Heart left ventricle (tissue), 13 donors: ENCODE measurements at regions not wholly inside any gene's neighbourhood (a gene's known extent, or its start where the extent isn't known, plus 50 kb on each side); places are given as distances from the start of the nearest gene placed in this dataset.
"Not testable (repeated sequence)": the region's sequence is repeated elsewhere in the genome, so short reads cannot be mapped to it uniquely, and the experiment has no call there.

Source experiments
- CTCF ChIP-seq, 12 donors: fragments of 200-600 bp; sonication (generic) in 4 of 12; IDR thresholded peaks; one replicate each; pipeline versions ENCODE4 v1.5.0 to v1.8.0; 2018 to 2022; ENCODE audit warnings: antibody characterized with exemption in 12 of 12, mild to moderate bottlenecking in 5 of 12
- POLR2A ChIP-seq, 2 donors: fragments of 450-650 bp; IDR thresholded peaks; one replicate each; pipeline ENCODE4 v1.6.1; 2017; ENCODE audit warnings: antibody characterized with exemption in 2 of 2, mild to moderate bottlenecking in 2 of 2, moderate library complexity in 2 of 2
- donor health status: ischemic (EF 13 %, LVEDD 7.1; RV severe dilation, severe dysfunction).
- donor health status: DM: no; HTN: yes; CAD: no.
- donor health status: DM: no; HTN: no; CAD: no.
- donor health status: ischemic (EF 25% LVEDD 6.9; RV normal size, moderate dysfunction).
- donor health status: ischemic (EF 25% LVEDD 5.7; RV mildly dilated, moderate dysfunction).
- donor health status: ischemic (EF 35%, LVEDD 5.7; RV mildly dilated, moderate dysfunction).
- donor health status: nonischemic (EF 11% LVEDD 7.7; RV severe dilation, severe dysfunction).
- donor health status: DM: yes; HTN: yes; CAD: no.
- donor health status: PGD.
- donor health status: ischemic (EF 29% LVEDD 5.4; RV normal size, mild dysfunction).
- donor health status: nonischemic (EF 23%, LVEDD 6.1; RV moderate dilation, normal function).

- not testable (repeated sequence) for TF ChIP-seq POLR2A, CTCF (IDR thresholded peaks at IDR 0.05)
Measured at GRCh38 chr21:6492691-6493090, 4028.7 kb upstream of the TPTE start.
